ENCODE measurements at regions not wholly inside any gene's neighbourhood (a gene's known extent, or its start where the extent isn't known, plus 50 kb on each side); places are given as distances from the start of the nearest gene placed in this dataset.

GRCh38 chr2:16287831-16288230 is 347.5 kb downstream of the MYCN start:
- TF ChIP-seq, protein P1, sequence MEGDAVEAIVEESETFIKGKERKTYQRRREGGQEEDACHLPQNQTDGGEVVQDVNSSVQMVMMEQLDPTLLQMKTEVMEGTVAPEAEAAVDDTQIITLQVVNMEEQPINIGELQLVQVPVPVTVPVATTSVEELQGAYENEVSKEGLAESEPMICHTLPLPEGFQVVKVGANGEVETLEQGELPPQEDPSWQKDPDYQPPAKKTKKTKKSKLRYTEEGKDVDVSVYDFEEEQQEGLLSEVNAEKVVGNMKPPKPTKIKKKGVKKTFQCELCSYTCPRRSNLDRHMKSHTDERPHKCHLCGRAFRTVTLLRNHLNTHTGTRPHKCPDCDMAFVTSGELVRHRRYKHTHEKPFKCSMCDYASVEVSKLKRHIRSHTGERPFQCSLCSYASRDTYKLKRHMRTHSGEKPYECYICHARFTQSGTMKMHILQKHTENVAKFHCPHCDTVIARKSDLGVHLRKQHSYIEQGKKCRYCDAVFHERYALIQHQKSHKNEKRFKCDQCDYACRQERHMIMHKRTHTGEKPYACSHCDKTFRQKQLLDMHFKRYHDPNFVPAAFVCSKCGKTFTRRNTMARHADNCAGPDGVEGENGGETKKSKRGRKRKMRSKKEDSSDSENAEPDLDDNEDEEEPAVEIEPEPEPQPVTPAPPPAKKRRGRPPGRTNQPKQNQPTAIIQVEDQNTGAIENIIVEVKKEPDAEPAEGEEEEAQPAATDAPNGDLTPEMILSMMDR (IDR thresholded peaks at IDR 0.05), result no peak
- TF ChIP-seq POLR2A (IDR thresholded peaks at IDR 0.05) (no peak), POLR2AphosphoS5 (IDR thresholded peaks at IDR 0.05) (no peak)
